ENCODE measurements at regions not wholly inside any gene's neighbourhood (a gene's known extent, or its start where the extent isn't known, plus 50 kb on each side); places are given as distances from the start of the nearest gene placed in this dataset.

GRCh38 chr12:124115976-124116690 is 143.1 kb downstream of the ZNF664 start:
- no peak overlapping the region for H3K27ac ChIP-seq
- H3K4me3 ChIP-seq: no peak overlapping the region
- no peaks in the 10 kb centered on the region for H3K4me1 ChIP-seq
- 88% methylated on average over 16 of the region's 16 CpGs for WGBS, 2 donors
- H3K9me3 ChIP-seq: no peaks in the 10 kb centered on the region
- no peak for DNase-seq
- no peaks in the 10 kb centered on the region for H3K27me3 ChIP-seq
- H3K36me3 ChIP-seq (ENCODE audit: low read depth, missing control alignments): no peaks in the 10 kb centered on the region
- intact Hi-C loops (cut with DNase I; ENCODE audit: low total_unique reads): no loop called here
- TF ChIP-seq, protein P1, sequence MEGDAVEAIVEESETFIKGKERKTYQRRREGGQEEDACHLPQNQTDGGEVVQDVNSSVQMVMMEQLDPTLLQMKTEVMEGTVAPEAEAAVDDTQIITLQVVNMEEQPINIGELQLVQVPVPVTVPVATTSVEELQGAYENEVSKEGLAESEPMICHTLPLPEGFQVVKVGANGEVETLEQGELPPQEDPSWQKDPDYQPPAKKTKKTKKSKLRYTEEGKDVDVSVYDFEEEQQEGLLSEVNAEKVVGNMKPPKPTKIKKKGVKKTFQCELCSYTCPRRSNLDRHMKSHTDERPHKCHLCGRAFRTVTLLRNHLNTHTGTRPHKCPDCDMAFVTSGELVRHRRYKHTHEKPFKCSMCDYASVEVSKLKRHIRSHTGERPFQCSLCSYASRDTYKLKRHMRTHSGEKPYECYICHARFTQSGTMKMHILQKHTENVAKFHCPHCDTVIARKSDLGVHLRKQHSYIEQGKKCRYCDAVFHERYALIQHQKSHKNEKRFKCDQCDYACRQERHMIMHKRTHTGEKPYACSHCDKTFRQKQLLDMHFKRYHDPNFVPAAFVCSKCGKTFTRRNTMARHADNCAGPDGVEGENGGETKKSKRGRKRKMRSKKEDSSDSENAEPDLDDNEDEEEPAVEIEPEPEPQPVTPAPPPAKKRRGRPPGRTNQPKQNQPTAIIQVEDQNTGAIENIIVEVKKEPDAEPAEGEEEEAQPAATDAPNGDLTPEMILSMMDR (IDR thresholded peaks at IDR 0.05): no peak
- no peak for TF ChIP-seq POLR2A (IDR thresholded peaks at IDR 0.05)

GRCh38 chr12:124120739-124121138 is 147.7 kb downstream of the ZNF664 start:
- Histone ChIP-seq H3K36me3 (ENCODE audit: low read depth, missing control alignments) (no peaks in the 10 kb centered on the region), H3K27me3 (no peaks in the 10 kb centered on the region), H3K4me1 (no peaks in the 10 kb centered on the region), H3K27ac (no peak overlapping the region), H3K4me3 (no peak overlapping the region), H3K9me3 (no peaks in the 10 kb centered on the region)
- intact Hi-C loops (cut with DNase I; ENCODE audit: low total_unique reads): no loop called here
- WGBS, 2 donors: 80 to 81% methylated on average over 6 of the region's 6 CpGs
- no peak for DNase-seq
- no peak for TF ChIP-seq POLR2A (IDR thresholded peaks at IDR 0.05)
- TF ChIP-seq, protein P1 (IDR thresholded peaks at IDR 0.05): no peak

GRCh38 chr12:124122722-124123121 is 149.7 kb downstream of the ZNF664 start:
- no peak for DNase-seq
- WGBS, 2 donors: 61 to 66% methylated on average over 9 of the region's 9 CpGs

DNA sequence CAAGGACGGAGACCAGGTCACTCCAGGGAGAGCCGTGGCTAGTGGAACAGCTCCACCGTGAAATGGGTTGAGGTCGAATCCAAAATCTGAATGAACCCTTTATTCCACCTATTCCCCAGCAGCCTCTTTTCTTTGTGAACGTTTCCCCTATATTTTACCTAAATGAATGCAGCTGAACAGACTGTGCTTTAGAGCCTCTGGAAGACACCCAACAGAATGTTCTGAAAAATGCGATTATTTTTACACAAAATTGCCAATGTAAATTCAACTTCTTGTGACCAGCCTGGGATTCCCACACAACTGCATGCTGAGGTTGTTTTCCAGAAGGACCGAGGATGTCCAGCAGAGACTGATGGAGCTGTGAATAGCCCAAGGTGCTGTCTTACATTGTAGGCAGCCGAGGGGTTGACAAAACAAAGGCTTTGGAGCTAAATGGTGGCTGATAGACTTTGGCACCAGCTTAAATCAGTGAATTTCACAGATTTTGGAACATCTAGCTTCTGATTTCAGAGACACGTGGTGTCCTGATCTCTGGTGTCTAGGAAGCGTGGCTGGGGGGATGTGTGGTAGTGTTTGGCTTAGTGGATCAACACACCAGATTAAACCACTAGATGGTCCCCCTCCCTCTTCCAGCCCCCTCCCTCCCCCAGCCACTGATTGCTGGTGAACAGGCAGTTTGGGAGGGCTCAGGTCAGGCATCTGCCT is 150.4 kb downstream of the ZNF664 start:
- Histone ChIP-seq H3K27me3 (no peaks in the 10 kb centered on the region), H3K27ac (no peak overlapping the region), H3K9me3 (no peaks in the 10 kb centered on the region), H3K4me3 (no peak overlapping the region), H3K4me1 (no peaks in the 10 kb centered on the region), H3K36me3 (ENCODE audit: low read depth, missing control alignments) (no peaks in the 10 kb centered on the region)
- intact Hi-C loops (cut with DNase I; ENCODE audit: low total_unique reads): no loop called here
- 50 to 51% methylated on average over 10 of the region's 10 CpGs for WGBS, 2 donors
- no peak for DNase-seq
- TF ChIP-seq POLR2A (IDR thresholded peaks at IDR 0.05): no peak
- TF ChIP-seq, protein P1 (IDR thresholded peaks at IDR 0.05): no peak

More at GRCh38 chr12:124122722-124123121, 149.7 kb downstream of the ZNF664 start:
- no peaks in the 10 kb centered on the region for H3K36me3 ChIP-seq (ENCODE audit: low read depth, missing control alignments)
- intact Hi-C loops (cut with DNase I; ENCODE audit: low total_unique reads): no loop called here
- no peak for TF ChIP-seq POLR2A (IDR thresholded peaks at IDR 0.05)
- TF ChIP-seq, protein P1 (IDR thresholded peaks at IDR 0.05): no peak
- no peaks in the 10 kb centered on the region for H3K4me1 ChIP-seq
- no peaks in the 10 kb centered on the region for H3K27me3 ChIP-seq
- H3K27ac ChIP-seq: no peak overlapping the region
- H3K9me3 ChIP-seq: no peaks in the 10 kb centered on the region
- H3K4me3 ChIP-seq: no peak overlapping the region

Measured in testis (tissue), 2 donors.